ENCODE measurements at regions not wholly inside any gene's neighbourhood (a gene's known extent, or its start where the extent isn't known, plus 50 kb on each side); places are given as distances from the start of the nearest gene placed in this dataset.

DNA sequence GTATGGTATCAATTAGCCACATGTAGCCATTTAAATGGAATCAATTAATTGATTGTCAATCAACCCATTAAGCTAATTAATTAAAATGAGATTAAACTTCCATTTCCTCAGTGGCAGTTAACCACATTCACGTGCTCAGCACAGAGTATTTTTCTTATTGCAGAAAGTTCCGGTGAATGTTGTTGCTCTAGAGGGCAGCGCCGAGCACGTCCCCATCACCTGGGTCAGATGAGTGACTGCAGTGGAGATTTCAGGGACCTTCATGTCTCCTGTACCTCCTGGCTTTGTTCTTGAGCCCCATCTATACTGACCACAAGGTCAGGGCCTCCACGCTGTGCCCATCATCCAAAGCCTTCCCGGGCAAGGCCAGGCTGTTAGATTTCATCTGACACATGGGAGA, 168.8 kb upstream of the MKI67 start:
- peaks cover 42% of the 10 kb centered on the region for H3K27me3 ChIP-seq (ENCODE audit: insufficient read depth, low read length)
- no TSS peak for BruUV-seq (replicated peaks)
- TF ChIP-seq TCF7L2 (IDR thresholded peaks at IDR 0.05; ENCODE audit: borderline replicate concordance, extremely low read depth, insufficient read depth, insufficient read length) (no peak), JUND (IDR thresholded peaks at IDR 0.05) (no peak), POLR2A (IDR thresholded peaks at IDR 0.05; ENCODE audit: borderline replicate concordance, extremely low read depth, insufficient read depth, insufficient read length) (no peak)
- TF ChIP-seq, protein P1, sequence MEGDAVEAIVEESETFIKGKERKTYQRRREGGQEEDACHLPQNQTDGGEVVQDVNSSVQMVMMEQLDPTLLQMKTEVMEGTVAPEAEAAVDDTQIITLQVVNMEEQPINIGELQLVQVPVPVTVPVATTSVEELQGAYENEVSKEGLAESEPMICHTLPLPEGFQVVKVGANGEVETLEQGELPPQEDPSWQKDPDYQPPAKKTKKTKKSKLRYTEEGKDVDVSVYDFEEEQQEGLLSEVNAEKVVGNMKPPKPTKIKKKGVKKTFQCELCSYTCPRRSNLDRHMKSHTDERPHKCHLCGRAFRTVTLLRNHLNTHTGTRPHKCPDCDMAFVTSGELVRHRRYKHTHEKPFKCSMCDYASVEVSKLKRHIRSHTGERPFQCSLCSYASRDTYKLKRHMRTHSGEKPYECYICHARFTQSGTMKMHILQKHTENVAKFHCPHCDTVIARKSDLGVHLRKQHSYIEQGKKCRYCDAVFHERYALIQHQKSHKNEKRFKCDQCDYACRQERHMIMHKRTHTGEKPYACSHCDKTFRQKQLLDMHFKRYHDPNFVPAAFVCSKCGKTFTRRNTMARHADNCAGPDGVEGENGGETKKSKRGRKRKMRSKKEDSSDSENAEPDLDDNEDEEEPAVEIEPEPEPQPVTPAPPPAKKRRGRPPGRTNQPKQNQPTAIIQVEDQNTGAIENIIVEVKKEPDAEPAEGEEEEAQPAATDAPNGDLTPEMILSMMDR (IDR thresholded peaks at IDR 0.05 in 2 of 3, conservative IDR thresholded peaks at IDR 0.05 in 1 of 3; ENCODE audit: borderline replicate concordance in 1 of 3, insufficient read depth in 1 of 3, low read depth in 2 of 3, low read length in 2 of 3), result peak in 2 of 3 experiments; percentile 39; a peak in 2 of 6 replicates
- TF ChIP-seq, protein P2, sequence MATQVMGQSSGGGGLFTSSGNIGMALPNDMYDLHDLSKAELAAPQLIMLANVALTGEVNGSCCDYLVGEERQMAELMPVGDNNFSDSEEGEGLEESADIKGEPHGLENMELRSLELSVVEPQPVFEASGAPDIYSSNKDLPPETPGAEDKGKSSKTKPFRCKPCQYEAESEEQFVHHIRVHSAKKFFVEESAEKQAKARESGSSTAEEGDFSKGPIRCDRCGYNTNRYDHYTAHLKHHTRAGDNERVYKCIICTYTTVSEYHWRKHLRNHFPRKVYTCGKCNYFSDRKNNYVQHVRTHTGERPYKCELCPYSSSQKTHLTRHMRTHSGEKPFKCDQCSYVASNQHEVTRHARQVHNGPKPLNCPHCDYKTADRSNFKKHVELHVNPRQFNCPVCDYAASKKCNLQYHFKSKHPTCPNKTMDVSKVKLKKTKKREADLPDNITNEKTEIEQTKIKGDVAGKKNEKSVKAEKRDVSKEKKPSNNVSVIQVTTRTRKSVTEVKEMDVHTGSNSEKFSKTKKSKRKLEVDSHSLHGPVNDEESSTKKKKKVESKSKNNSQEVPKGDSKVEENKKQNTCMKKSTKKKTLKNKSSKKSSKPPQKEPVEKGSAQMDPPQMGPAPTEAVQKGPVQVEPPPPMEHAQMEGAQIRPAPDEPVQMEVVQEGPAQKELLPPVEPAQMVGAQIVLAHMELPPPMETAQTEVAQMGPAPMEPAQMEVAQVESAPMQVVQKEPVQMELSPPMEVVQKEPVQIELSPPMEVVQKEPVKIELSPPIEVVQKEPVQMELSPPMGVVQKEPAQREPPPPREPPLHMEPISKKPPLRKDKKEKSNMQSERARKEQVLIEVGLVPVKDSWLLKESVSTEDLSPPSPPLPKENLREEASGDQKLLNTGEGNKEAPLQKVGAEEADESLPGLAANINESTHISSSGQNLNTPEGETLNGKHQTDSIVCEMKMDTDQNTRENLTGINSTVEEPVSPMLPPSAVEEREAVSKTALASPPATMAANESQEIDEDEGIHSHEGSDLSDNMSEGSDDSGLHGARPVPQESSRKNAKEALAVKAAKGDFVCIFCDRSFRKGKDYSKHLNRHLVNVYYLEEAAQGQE (IDR thresholded peaks at IDR 0.05; ENCODE audit: low read depth), result no peak
- POLR2A ChIA-PET, result no interaction called here
- no peaks in the 10 kb centered on the region for H3K4me1 ChIP-seq (ENCODE audit: control insufficient read depth in 1 of 2, insufficient read depth in 2 of 2, low read length in 2 of 2)
- H3K9me2 ChIP-seq (ENCODE audit: insufficient read depth), result no peaks in the 10 kb centered on the region
- H3K9ac ChIP-seq (ENCODE audit: low read length), result no peak overlapping the region
- RAD21 ChIA-PET (ENCODE audit: low non-redundant PET in 1 of 2, low total read pairs in 2 of 2, uncharacterized antibody in 2 of 2, unreplicated experiment in 2 of 2), result no interaction called here
- H3K4me3 ChIP-seq (replicated peaks in 1 of 2; ENCODE audit: low read depth in 1 of 2, low read length in 2 of 2), result no peak overlapping the region
- H3K27ac ChIP-seq (ENCODE audit: low read depth, low read length), result no peak overlapping the region
- no peaks in the 10 kb centered on the region for H3K79me2 ChIP-seq (ENCODE audit: insufficient read depth, low read length)
- CTCF ChIA-PET, result no interaction called here
- no peak overlapping the region for H2AFZ ChIP-seq (ENCODE audit: low read depth, low read length, poor library complexity, severe bottlenecking)
- no peak overlapping the region for H3K4me2 ChIP-seq (ENCODE audit: low read length)
- peak; percentile 59; the same call in 1 of the 2 replicates for ATAC-seq
- H3K9me3 ChIP-seq (ENCODE audit: control insufficient read depth in 1 of 2, insufficient read depth in 1 of 2, low read depth in 1 of 2, low read length in 2 of 2), result no peaks in the 10 kb centered on the region
- H4K20me1 ChIP-seq (ENCODE audit: insufficient read depth), result no peaks in the 10 kb centered on the region
- intact Hi-C loops (cut with micrococcal nuclease), result loop anchor here (1.0 kb wide), 1 partner anchor 41 kb away; no protein-coding TSS in a partner anchor
- H3K36me3 ChIP-seq (ENCODE audit: control insufficient read depth in 1 of 2, insufficient read depth in 2 of 2, low read length in 2 of 2), result no peaks in the 10 kb centered on the region
- no peak for DNase-seq (ENCODE audit: low read depth, low spot score)
